Activated gamma-delta T cell treated with anti-CD3 and anti-CD28 coated beads, Interleukin-2, amount 50 U/mL, for 16 hours (primary cell): ENCODE measurements at regions not wholly inside any gene's neighbourhood (a gene's known extent, or its start where the extent isn't known, plus 50 kb on each side); places are given as distances from the start of the nearest gene placed in this dataset.

ENCODE experiments used
- DNase-seq: peaks from one replicate; pipeline ENCODE4 v3.0.0-alpha.2; 2020; ENCODE audit warnings: low read depth

GRCh38 chr10:128661404-128662197 lies 535.4 kb upstream of the MKI67 start:
- no peak for DNase-seq

GRCh38 chr10:128662520-128662919 lies 536.3 kb upstream of the MKI67 start:
- DNase-seq = no peak

GRCh38 chr10:128664729-128665128 lies 538.5 kb upstream of the MKI67 start:
- no peak for DNase-seq

GRCh38 chr10:128675405-128675804 lies 549.2 kb upstream of the MKI67 start:
- DNase-seq = no peak

GRCh38 chr10:128680116-128680515 lies 553.9 kb upstream of the MKI67 start:
- no peak for DNase-seq

- no peak for DNase-seq
Measured at GRCh38 chr10:128684215-128684614, 558.0 kb upstream of the MKI67 start.

GRCh38 chr10:128686630-128687278 lies 560.5 kb upstream of the MKI67 start:
- no peak for DNase-seq

GRCh38 chr10:128687408-128687807 lies 561.2 kb upstream of the MKI67 start:
- no peak for DNase-seq

GRCh38 chr10:128687927-128688549 lies 561.8 kb upstream of the MKI67 start:
- no peak for DNase-seq

- no peak for DNase-seq
Measured at GRCh38 chr10:128689667-128690066, 563.4 kb upstream of the MKI67 start.

- DNase-seq = no peak
Measured at GRCh38 chr10:128693493-128694131, 567.4 kb upstream of the MKI67 start.

- no peak for DNase-seq
Measured at GRCh38 chr10:128694168-128694850, 568.1 kb upstream of the MKI67 start.

GRCh38 chr10:128694851-128695725 lies 568.9 kb upstream of the MKI67 start:
- no peak for DNase-seq

GRCh38 chr10:128695931-128696330 lies 569.7 kb upstream of the MKI67 start:
- no peak for DNase-seq

- DNase-seq = no peak
Measured at GRCh38 chr10:128697437-128697836, 571.2 kb upstream of the MKI67 start.

GRCh38 chr10:128701381-128701780 lies 575.2 kb upstream of the MKI67 start:
- no peak for DNase-seq

GRCh38 chr10:128701837-128702236 lies 575.6 kb upstream of the MKI67 start:
- DNase-seq = no peak

- no peak for DNase-seq
Measured at GRCh38 chr10:128704716-128705115, 578.5 kb upstream of the MKI67 start.

GRCh38 chr10:128708182-128708581 lies 582.0 kb upstream of the MKI67 start:
- DNase-seq = no peak

GRCh38 chr10:128709686-128710085 lies 583.5 kb upstream of the MKI67 start:
- DNase-seq = no peak
